ENCODE measurements at regions not wholly inside any gene's neighbourhood (a gene's known extent, or its start where the extent isn't known, plus 50 kb on each side); places are given as distances from the start of the nearest gene placed in this dataset.
"Not testable (repeated sequence)": the region's sequence is repeated elsewhere in the genome, so short reads cannot be mapped to it uniquely, and the experiment has no call there.

DNA sequence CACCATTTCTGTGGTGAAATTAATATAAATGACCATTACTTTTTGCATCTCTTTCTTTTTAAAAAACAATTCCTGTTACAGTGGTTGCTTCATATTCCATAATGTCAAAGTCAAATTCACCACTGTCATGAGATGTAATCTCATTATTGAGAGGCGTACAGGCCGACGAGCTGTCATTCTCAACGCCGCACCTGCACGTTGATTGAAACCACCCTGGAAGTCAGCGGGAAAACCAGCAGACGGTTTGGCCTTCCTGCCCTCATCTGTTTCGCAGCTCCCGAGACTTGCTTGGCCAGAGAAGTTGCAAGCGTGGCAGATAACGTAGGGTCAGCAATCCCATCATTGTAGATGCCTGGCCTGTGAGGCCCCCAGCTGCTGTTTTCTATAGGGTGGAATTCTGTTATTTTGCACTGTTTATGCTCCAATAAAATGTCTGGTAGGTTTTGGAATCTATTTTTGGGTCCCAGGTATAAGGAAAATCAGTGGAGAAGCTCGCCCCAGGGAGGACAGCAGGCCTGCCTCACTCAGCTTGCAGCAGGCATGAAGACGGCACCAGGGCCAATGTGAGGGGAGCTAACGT is 153.4 kb downstream of the SOX1 start:
- intact Hi-C loops (cut with micrococcal nuclease), result no loop called here

DNA sequence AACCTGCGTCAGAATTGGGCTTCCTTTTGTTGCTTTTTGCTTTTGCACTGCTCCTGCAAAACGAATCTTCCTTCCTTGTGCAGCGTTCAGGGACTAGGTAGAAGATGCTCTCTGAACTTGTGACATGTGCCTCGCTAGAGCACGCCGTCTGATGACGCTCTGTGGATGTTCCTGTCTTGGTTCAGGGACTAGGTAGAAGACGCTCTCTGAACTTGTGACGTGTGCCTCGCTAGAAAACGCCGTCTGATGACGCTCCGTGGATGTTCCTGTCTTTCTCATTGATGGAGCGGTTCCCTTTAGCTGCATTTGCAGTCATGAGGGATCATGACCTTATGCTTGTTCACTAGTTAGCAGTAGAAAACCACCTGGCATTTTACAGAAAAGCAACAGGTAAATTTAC is 154.0 kb downstream of the SOX1 start:
- intact Hi-C loops (cut with micrococcal nuclease), result no loop called here

DNA sequence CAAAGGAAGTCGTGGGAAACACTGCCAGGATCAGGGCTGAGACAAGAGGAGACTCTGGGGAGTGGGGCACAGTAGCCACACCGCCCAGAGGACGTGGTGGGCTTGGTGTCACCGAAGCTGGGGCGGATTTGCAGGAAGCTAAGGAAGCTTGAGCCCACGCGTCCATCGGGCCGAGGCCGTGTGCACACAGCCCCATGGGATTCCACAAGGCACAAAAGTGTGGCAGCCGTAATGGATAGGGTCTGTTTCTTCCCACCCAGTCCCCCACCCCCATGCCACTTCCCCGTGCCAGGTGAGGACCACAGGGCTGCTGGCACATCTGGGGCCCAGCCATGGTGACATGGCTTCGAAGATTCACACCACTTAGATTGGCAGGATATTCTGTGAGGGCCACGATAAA is 153.2 kb upstream of the SPACA7 start:
- intact Hi-C loops (cut with micrococcal nuclease), result no loop called here

DNA sequence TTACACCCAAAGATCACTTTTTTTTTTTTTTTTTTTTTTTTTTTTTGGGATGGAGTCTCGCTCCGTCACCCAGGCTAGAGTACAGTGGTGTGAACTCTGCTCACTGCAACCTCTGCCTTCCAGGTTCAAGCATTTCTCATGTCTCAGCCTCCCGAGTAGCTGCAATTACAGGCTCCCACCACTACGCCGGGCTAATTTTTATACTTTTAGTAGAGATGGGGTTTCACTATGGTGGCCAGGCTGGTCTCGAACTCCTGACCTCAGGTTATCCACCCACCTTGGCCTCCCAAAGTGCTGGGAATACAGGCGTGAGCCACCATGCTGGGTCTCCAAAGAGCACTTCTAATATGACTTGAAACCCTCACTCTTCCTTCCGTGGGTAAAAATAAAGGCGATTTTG is 152.2 kb upstream of the SPACA7 start:
- intact Hi-C loops (cut with micrococcal nuclease), result not testable (repeated sequence)

DNA sequence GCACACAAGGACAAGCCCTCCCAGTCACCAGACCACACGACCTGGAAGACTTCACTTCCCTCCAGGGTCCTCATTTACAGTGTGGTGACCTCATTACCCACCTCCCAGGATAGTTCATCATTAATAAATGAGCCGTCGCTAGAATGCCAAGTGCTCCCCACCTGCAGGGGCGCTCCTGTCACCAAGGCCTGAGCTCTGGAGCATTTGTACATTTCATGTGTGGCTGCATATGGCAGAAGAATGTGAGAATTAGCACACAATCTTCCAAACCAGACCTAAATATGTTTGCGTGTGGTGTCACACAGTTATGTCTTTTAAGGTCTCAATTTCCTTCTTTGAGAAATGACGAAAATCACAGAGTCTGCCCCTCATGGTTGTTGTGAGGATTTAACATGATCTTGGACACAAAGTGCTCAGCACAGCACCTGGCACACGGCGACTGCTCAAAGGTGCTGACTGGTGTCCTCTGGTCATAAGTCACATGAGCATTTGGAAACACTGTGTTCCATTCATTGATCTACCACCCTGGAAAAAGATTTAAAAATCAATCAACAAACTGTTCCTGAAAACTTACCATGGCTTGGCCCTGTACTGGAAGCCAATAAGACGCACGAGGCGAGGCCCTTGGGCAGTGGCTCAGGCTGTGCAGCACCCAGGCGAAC is 150.6 kb upstream of the SPACA7 start:
- intact Hi-C loops (cut with micrococcal nuclease), result no loop called here

DNA sequence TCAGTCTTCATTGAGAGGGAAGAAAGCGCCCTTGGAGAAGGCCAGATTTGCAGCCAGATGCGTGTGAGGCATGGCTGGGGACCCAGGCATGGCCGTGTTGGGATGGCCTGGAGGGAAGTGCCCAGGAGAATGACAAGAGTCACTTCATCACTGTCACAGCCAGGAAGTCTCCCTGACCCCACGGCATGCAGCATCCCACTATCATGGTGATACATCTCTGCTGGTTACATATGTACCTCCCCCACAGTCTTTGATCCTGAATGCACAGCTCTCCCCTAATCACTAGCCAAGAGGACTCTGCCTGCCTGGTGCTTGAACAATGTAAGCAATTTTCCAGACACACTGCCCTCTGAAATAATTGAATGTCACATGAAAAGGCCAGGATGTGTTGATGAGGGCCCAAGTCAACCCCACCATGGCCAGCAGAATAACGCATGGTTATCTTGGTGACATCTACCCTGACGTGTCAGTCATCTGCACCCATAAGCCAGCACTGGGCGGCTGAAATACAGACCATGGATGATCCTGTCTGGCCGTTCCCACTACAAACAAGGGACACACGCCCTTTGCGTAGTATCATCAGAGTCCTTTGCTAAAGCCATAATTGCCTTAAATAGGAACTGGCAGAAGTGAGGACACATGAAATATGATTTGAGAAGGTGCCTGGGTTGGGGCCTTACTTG is 149.7 kb upstream of the SPACA7 start:
- intact Hi-C loops (cut with micrococcal nuclease), result no loop called here

DNA sequence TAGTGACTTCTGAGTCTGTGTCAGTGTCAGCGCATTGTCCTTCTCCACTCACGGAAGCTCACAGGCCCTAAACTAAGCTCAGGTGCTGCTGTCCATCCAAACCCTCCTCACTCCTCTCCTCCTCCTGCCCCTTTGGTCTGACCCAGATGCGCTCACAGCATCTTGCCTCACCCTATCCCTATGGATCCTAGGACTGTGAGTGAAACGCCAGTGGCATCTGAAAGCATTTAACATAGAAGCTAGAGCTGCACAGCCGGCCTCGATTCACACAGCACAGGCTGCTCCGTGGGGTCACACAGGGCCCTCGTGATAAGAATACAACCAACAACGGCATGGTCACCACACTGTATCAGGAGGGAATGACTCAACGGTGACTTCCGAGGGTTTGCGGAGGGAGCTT is 149.1 kb upstream of the SPACA7 start:
- intact Hi-C loops (cut with micrococcal nuclease), result no loop called here

DNA sequence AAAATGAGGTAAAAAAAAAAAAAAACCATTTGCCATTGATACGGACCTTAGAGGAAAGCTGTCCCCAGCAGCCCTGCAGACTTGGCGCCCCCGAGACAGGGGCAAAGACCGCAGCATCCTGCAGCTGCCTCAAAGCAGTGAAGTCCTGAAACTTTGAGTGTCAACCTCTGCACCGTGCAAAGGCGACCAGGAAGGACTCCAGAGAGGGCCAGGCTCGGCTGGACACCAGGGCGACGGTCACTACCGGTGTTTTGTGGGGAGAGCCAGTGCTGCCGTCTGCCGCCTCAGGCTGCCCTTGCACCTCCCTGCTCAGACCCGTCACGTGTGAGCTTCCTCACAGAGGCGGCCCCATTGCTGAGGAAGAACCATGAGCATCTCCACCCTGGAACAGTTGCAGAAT is 146.7 kb upstream of the SPACA7 start:
- intact Hi-C loops (cut with micrococcal nuclease), result no loop called here

DNA sequence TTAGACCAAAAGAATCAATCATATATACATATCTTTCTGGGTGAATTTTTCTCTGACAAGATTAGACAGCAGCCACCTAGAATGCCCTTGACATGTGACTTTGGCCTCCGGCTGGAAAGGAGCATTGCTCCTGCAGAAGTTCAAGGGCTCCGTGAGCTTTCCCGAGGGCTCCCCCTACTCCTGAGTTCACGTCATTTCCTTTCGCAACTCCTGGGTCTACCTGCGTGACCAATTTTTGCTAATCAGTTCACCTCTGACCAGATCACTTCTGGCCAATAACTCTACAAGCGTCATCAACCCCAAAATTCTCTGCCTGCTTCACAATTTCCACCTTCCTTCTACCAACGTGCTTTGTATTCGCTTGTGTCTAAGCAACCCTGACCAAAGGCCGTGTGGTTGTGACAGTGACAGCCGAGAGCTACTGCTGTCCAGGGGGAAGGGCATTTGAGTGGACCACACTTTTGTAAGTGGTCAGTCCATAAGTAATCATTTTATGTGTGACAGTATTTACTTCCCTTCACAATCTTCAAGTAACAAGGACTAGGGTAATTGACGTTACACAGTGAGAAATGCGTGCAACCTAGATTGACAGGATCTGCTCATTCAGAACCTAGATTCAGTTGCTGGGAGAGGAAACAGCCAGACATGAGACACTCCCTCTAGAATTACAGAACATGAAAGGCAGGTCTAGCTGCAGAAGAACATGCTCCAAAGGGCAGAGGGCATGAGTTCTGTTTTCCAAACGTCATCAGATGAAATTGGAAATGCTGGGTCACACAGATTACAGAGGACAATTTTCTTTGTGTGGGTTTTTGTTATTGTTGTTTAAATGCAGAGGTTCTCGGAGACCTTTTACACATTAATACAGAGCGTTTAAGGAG is 145.9 kb upstream of the SPACA7 start:
- intact Hi-C loops (cut with micrococcal nuclease), result no loop called here

DNA sequence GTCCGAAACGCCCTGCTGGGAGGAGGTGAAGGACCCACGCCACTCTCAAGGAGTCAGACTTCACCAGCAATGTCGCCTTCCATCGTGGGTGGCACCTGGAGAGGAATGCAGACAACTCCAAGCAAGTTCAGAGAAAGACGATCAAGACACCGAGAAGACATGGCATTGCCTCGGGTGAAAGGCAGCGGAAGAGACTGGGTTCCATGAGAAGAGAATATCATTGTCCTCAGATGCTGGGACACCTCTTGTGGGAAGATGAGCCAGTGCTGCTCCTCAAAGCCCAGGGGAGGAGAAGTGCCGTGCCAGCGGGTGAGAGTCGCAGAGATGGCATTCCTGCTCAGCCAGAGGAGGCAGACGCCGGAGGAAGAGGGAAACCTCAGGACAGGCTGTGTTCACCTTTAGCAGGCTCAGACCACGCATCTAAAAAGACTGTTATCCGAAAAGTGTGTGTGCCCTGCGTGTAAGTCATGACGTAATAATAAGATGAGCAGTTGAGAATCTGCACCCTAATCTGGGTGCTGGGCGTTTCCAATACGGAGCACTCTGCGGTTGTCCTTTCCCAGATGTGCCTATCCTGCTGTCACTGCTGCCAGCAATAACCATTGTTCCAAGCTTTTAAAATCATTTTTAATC is 144.6 kb upstream of the SPACA7 start:
- intact Hi-C loops (cut with micrococcal nuclease), result no loop called here

DNA sequence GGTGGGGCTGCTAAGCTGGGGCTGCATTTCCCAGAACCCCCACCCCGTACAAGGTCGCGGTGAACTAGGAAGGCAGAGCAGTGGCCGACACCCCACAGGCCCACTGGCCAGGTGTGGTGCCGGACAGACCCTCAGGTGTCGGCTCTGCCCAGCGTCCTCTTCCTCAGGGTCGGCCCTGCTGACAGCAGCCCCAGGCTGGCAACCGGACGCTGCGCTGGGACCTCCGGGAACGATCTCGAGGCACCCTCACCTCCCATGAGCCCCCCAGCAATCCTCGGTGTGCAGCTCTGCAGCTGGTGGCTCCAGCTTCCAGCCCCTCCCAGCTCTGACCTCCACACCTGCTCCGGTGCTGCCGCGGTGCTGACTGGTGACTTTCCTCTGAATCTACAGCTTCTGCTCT is 142.9 kb upstream of the SPACA7 start:
- intact Hi-C loops (cut with micrococcal nuclease), result no loop called here

DNA sequence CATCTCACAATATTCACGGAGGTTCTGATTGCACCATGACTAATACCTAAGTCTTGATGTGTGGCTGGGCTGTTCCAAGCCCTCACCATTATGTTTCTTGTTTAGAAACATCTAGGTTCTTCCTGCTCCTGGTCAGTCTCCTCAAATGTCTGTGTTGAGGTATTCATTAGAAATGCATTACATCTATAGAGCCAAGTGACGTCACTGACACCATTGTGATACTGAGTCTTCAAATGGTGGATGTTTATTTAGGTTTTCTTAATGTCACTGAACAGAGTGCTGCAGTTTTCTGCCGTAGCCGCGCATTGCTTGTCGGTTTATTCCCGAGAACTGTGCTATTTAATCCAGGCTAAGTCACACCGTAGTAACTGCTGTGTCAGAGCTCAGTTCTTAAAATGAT is 142.4 kb upstream of the SPACA7 start:
- intact Hi-C loops (cut with micrococcal nuclease), result no loop called here

DNA sequence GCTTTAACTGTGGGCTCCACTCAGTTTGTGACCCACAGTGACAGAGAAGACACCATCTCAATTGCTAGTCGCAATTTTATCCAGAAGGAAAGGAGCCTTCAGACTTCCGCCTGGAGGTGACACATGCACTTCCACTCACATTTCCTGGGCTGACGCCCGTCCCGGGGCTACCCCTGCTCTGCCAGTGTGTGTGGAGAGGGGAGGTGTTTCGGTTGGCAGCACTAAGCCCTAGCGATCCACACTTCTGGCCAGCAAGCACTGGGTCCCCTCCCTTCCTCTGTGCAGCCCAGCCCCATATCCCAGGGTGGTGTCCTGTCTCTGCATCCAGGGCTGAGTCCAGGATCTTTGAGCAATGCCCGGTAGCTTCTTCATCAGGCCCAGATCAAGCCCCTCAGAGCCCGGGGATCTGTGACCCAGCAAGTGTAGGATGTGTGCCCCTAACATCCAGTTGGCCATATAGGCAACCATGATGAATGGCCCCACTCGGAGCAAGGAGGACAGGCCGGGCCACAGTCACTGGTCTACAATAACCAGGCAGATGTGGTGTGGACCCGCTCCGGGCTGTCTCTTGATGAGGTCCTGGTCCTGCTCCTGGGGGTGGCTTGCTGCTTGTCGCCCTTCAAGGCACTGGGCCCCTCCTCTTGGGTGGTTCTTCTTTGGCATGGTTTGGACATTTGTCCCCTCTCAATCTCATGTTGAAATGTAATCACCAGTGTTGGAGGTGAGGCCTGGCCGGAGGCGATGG is 141.9 kb upstream of the SPACA7 start:
- intact Hi-C loops (cut with micrococcal nuclease), result no loop called here

DNA sequence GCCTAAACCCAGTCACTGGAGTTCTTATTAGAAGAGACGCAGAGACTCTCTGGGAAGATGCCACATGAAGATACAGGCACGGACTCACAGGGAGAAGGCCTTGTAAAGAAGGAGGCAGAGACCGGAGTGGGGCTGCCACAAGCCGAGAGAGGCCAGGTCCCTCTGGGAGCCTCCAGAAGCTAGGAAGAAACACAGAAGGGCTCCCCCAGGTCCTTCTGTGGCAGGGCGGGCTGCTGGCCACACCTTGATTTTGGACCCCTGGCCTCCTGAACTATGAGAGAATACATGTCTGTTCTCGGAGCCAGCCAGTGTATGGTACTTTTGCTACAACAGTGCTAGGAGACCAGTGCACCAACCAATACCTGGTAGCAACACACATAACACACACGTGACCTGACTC is 140.1 kb upstream of the SPACA7 start:
- intact Hi-C loops (cut with micrococcal nuclease), result no loop called here

DNA sequence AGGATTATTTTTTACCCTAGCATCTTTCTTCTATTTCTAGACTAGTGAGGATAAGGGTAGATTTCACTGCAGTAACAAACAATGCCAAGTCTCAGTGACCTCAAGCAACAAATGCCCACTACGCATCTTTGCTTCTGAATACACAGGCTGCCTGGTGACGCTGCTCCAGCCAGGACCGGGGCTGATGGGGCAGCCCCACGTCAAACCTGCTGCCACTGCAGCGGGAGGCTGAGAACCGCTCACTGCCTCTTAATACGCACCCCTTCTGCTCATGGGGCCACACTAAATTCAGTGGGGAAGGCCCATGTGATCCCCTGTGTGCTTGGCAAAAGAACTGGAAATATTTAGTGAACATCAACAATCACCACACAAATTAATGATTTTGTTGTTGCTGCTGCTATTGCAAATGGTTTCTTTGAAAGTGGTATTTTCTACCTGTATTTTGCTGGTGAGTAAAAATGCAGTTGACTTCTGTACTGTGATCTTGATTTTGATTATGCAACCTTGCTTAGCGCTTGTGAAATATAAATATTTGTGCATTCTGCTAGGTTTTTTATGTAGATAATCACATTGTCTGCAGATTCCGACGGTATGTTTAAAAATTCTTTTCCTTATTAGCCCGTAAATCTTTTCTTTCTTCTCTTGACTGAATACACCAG is 139.5 kb upstream of the SPACA7 start:
- intact Hi-C loops (cut with micrococcal nuclease), result no loop called here

DNA sequence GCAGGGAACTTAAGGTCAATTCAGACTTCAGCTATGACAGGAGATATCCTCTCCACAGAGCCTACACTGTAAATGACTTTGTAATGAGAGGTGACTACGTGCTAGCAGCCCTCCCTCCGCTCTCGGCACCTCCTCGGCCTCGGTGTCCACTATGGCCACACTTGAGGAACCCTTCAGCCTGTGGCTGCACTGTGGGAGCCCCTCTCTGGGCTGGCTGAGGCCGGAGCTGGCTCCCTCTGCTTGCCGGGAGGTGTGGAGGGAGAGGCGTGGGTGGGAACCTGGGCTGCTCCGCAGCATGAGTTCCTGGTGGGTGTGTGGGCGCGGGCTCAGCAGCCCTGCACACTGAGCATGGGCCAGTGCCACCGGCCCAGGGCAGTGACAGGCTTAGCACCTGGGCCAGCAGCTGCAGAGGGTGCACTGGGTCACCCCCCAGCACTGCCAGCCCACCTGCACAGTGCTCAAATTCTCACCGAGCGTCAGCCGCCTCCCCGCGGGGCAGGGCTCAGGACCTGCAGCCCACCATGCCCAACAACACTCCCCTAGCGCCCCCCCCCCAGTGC is 137.6 kb upstream of the SPACA7 start:
- intact Hi-C loops (cut with micrococcal nuclease), result no loop called here

DNA sequence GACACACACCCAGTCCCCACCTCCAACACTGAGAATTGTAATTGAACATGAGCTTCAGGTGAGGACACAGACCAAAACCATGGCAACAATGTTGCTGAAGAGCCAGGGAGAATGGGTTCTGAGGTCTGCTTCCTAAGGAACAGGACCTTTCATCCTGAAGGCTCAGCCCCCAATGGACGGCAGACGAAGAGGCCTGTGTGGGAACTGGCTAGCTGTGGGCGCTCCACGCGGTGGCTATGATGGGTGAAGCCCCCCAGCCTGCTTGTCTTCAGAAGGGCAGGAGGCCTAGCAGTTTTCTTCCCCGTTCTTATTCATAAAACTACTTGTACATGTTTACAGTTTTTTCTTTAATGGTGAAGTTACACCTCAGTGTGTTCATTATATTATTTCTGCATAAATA is 136.1 kb upstream of the SPACA7 start:
- intact Hi-C loops (cut with micrococcal nuclease), result loop anchor here (10.0 kb wide), 1 partner anchor 365 kb away; no protein-coding TSS in a partner anchor

DNA sequence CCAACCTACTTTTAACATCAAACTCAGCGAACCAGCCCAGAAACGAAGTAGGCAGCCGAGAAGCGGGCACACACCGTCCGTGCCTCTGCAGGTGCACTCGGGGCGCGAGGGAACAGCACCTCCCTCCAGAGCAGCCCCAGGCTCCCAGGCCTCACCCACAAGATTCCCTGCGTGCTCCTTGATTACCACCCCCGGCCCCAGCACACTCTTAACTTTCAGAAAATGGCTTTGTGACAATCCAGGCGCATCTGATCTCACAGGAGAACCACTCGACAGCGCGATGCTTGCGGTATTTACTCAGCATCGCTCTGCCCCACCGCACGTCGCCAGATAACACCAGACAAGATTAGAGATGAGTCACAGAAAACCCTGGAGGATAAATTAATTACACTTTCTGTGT is 134.9 kb upstream of the SPACA7 start:
- intact Hi-C loops (cut with micrococcal nuclease), result loop anchor here (10.0 kb wide), 1 partner anchor 364 kb away; no protein-coding TSS in a partner anchor

DNA sequence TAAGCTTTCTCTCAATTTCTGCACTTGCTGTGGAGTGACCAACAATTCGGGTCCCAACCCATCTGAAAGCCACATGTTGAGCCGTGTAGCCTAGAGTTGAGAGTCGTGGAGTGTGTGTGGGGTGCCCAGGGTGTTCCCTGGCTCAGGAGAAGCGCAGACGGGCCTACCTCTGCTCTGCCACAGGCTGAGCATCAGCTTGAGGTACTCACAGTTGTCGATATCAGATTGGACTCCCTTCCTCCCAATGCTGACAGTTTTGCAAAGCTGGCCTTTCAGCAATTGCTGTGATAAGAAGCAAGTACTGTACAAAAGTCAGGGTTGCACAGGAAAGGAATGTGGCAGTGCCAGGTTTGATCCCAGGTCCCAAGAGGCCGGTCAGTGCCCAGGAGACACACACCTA is 133.4 kb upstream of the SPACA7 start:
- intact Hi-C loops (cut with micrococcal nuclease), result loop anchor here (10.0 kb wide), 1 partner anchor 362 kb away; no protein-coding TSS in a partner anchor

DNA sequence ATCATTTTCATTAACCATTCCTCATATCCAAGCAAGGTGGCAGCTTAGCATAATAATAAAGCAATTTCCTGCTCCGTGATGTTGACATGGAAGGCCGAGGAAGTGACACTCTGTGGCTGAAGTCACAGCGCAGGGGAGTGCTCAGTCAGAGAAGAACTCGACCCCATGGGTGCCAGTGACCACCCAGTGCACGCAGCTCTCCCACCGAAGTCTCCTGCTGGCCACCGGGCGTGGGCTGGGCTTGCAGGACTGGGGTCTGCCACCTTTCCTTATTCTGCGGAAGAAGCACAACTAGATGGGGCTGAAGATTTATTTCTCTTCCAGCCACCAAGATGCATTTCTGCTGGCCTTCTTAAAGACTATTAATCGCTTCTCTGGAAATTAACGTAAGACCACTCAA is 132.1 kb upstream of the SPACA7 start:
- intact Hi-C loops (cut with micrococcal nuclease), result loop anchor here (10.0 kb wide), 1 partner anchor 361 kb away; no protein-coding TSS in a partner anchor
